K562 (cell line): ENCODE measurements at regions not wholly inside any gene's neighbourhood (a gene's known extent, or its start where the extent isn't known, plus 50 kb on each side); places are given as distances from the start of the nearest gene placed in this dataset.

ENCODE experiments used
- ATAC-seq: fragments of 200-7000 bp; cut with Tn5 transposase; 3 replicates; pipeline ENCODE4 v1.9.1; 2020; ENCODE audit warnings: moderate library complexity
- BruUV-seq: library from RNA; stranded (reverse); fragments of 400-500 nt; replicated peaks from 2 replicates; lab custom pipeline; 2021; lab: Mats Ljungman, UMichigan
- CTCF ChIA-PET: fragments of 300-600 bp; formaldehyde crosslinking; extraction: SDS; loops from one replicate; lab custom pipeline; 2021; ENCODE audit warnings: low intra/inter-chr PET ratio; lab: Yijun Ruan, JAX
- POLR2A ChIA-PET: fragments of 300-600, 350-650 bp; sonication (Branson Sonifier 250); formaldehyde crosslinking; extraction: SDS; loops from one replicate; lab custom pipeline; 2021; ENCODE audit warnings: antibody characterized with exemption, inconsistent platforms; lab: Yijun Ruan, JAX
- DNase-seq, 4 experiments: peaks; one replicate each; pipeline versions ENCODE4 v3.0.0 to v3.0.0-alpha.2; 2011 to 2018; ENCODE audit warnings: low spot score in 3 of 4, mixed read lengths in 3 of 4; ENCODE audit errors: extremely low read depth in 1 of 4
- FAIRE-seq: peaks from 2 replicates; lab custom pipeline; 2011; peaks lifted over from hg19 to GRCh38; lab: Jason Lieb, UNC
- H2AFZ ChIP-seq: 2 replicates; pipeline ENCODE4 v1.6.0; 2011; ENCODE audit warnings: low read depth, low read length, control low read depth, inconsistent platforms
- H3K27ac ChIP-seq: fragments of 200-600 bp; 3 replicates; pipeline ENCODE4 v1.8.0; 2011; ENCODE audit warnings: low read depth, mild to moderate bottlenecking, control low read depth, inconsistent platforms, low read length, moderate library complexity, mixed read lengths; ENCODE audit errors: extremely low read depth
- H3K27me3 ChIP-seq, 2 experiments: fragments of 300-600 bp in 1 of 2; 2 replicates in 1 of 2; 3 replicates in 1 of 2; pipeline versions ENCODE4 v1.6.0 to v1.8.0; 2011; ENCODE audit warnings: inconsistent platforms in 2 of 2, low read length in 2 of 2, mild to moderate bottlenecking in 1 of 2, mixed read lengths in 1 of 2, moderate library complexity in 1 of 2; ENCODE audit not compliant: control insufficient read depth in 2 of 2, insufficient read depth in 2 of 2
- H3K36me3 ChIP-seq: fragments of 300-600 bp; 3 replicates; pipeline ENCODE4 v1.8.0; 2011; ENCODE audit warnings: mild to moderate bottlenecking, low read length, inconsistent platforms; ENCODE audit not compliant: control insufficient read depth, insufficient read depth
- H3K4me1 ChIP-seq, 2 experiments: fragments of 200-600 bp in 1 of 2; replicated peaks in 1 of 2; 2 replicates in 1 of 2; 3 replicates in 1 of 2; pipeline versions ENCODE4 v1.5.1 to v1.8.0; 2011; ENCODE audit warnings: inconsistent platforms in 2 of 2, low read length in 2 of 2, mild to moderate bottlenecking in 1 of 2, mixed read lengths in 1 of 2, moderate library complexity in 1 of 2; ENCODE audit not compliant: control insufficient read depth in 2 of 2, insufficient read depth in 2 of 2
- H3K4me2 ChIP-seq: 2 replicates; pipeline ENCODE4 v1.6.1; 2011; ENCODE audit warnings: low read length, control low read depth, inconsistent platforms, mixed read lengths; ENCODE audit not compliant: insufficient read depth
- H3K4me3 ChIP-seq: fragments of 200-600 bp; sonication (generic), shearing (Covaris generic); 2 replicates; pipeline ENCODE4 v1.5.1; 2016; ENCODE audit warnings: control low read depth, inconsistent platforms
- H3K79me2 ChIP-seq: fragments of 200-600 bp; 3 replicates; pipeline ENCODE4 v1.8.0; 2011; ENCODE audit warnings: low read length, inconsistent platforms; ENCODE audit not compliant: control insufficient read depth, insufficient read depth
- H3K9ac ChIP-seq, 2 experiments: 2 replicates each; pipeline versions ENCODE4 v1.6.0 to v1.6.1; 2011; ENCODE audit warnings: low read depth in 2 of 2, low read length in 2 of 2, control low read depth in 1 of 2, inconsistent platforms in 1 of 2, mild to moderate bottlenecking in 1 of 2, mixed read lengths in 1 of 2; ENCODE audit not compliant: insufficient read depth in 1 of 2
- H3K9me1 ChIP-seq: one replicate; pipeline ENCODE4 v1.6.0; 2011; ENCODE audit warnings: inconsistent platforms, mild to moderate bottlenecking, low read length, moderate library complexity; ENCODE audit not compliant: control insufficient read depth, insufficient read depth
- H3K9me3 ChIP-seq: replicated peaks from 2 replicates; pipeline ENCODE4 v1.5.1; 2011; ENCODE audit warnings: low read depth, low read length, inconsistent platforms; ENCODE audit not compliant: control insufficient read depth, insufficient read depth
- H4K20me1 ChIP-seq: replicated peaks from 2 replicates; pipeline ENCODE4 v1.6.1; 2011; ENCODE audit warnings: low read length, inconsistent platforms, mixed read lengths; ENCODE audit not compliant: control insufficient read depth, insufficient read depth
- ETS2 ChIP-seq: IDR thresholded peaks from 2 replicates; pipeline ENCODE4 v1.6.1; 2016; ENCODE audit warnings: borderline replicate concordance, missing genetic modification characterization, mild to moderate bottlenecking, moderate library complexity, missing compliant biosample characterization; ENCODE audit not compliant: poor library complexity, severe bottlenecking
- HDAC6 ChIP-seq: IDR thresholded peaks from 2 replicates; pipeline ENCODE4 v1.6.1; 2012; ENCODE audit warnings: low read depth, mild to moderate bottlenecking, control low read depth, inconsistent platforms, low read length, moderate library complexity
- SIX5 ChIP-seq, 2 experiments: IDR thresholded peaks; 2 replicates each; pipeline ENCODE4 v1.6.1; 2011; ENCODE audit warnings: low read length in 2 of 2, borderline replicate concordance in 1 of 2, low read depth in 1 of 2, mild to moderate bottlenecking in 1 of 2, moderate library complexity in 1 of 2; ENCODE audit not compliant: insufficient read depth in 1 of 2
- ZNF224 ChIP-seq: sonication (generic); formaldehyde crosslinking; IDR thresholded peaks from 2 replicates; pipeline ENCODE4 v1.8.0; 2022; ENCODE audit warnings: mild to moderate bottlenecking, missing genetic modification reagents
- WGBS: fragments of 100-300 bp; shearing (Covaris generic); methylation state at CpG from one replicate; pipeline ENCODE4 v1.1.6; 2016; ENCODE audit warnings: low coverage, mixed read lengths; ENCODE audit not compliant: insufficient coverage; ENCODE audit errors: missing lambda C conversion rate; 5-methylcytosine and 5-hydroxymethylcytosine counted together
- in situ Hi-C: fragments of 300-500 bp; cut with MboI; formaldehyde crosslinking; loops from 4 replicates; pipeline ENCODE4 v1.15.0; 2018; ENCODE audit warnings: inconsistent platforms, mixed read lengths
- intact Hi-C: fragments of 100-400 bp; cut with micrococcal nuclease; formaldehyde crosslinking; loops from 2 replicates; pipeline ENCODE4 v1.14.2; 2022
- TF ChIP-seq, protein P1 (sequence below): fragments of 250-450 bp; sonication (Bioruptor Pico); IDR thresholded peaks from 2 replicates; pipeline ENCODE4 v1.4.0; 2020; ENCODE audit warnings: mild to moderate bottlenecking, moderate library complexity
- TF ChIP-seq, protein P2 (sequence below), 2 experiments: fragments of 450-650 bp in 1 of 2; sonication (generic) in 1 of 2; formaldehyde crosslinking in 1 of 2; IDR thresholded peaks in 1 of 2; conservative IDR thresholded peaks in 1 of 2; 2 replicates each; pipeline versions ENCODE4 v1.6.1 to v1.8.1; 2016 to 2023; ENCODE audit warnings: mild to moderate bottlenecking in 2 of 2, moderate library complexity in 2 of 2, inconsistent platforms in 1 of 2, missing genetic modification reagents in 1 of 2

DNA sequence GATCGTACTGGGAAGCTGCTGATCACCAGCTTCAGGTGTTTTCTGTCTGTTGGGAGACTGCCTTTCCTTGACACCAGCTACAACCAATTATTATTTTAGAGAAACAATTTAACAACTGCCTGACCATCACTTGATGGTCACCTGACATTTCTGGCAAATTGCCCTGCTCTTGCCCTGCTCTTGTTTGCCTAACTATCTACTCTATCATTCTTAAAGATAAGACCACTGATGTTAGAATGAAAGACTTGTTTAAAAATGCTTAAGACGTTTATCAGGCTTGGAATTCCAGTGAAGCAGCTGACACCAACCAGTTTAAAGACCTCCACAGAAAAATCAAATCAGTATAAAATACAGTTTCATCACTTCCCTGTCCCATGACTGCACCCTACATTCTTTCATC is 423.3 kb upstream of the CAMK1G start (continued):
- TF ChIP-seq SIX5 (IDR thresholded peaks at IDR 0.05; ENCODE audit: borderline replicate concordance in 1 of 2, insufficient read depth in 1 of 2, low read depth in 1 of 2, low read length in 2 of 2) (no peak), ETS2 (no peak), HDAC6 (no peak), ZNF224 (CRISPR knock-in tag) (no peak)
- TF ChIP-seq, protein P1, sequence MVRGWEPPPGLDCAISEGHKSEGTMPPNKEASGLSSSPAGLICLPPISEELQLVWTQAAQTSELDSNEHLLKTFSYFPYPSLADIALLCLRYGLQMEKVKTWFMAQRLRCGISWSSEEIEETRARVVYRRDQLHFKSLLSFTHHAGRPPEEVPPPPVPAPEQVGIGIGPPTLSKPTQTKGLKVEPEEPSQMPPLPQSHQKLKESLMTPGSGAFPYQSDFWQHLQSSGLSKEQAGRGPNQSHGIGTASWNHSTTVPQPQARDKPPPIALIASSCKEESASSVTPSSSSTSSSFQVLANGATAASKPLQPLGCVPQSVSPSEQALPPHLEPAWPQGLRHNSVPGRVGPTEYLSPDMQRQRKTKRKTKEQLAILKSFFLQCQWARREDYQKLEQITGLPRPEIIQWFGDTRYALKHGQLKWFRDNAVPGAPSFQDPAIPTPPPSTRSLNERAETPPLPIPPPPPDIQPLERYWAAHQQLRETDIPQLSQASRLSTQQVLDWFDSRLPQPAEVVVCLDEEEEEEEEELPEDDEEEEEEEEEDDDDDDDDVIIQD (CRISPR knock-in tag), result no peak
- TF ChIP-seq, protein P2, sequence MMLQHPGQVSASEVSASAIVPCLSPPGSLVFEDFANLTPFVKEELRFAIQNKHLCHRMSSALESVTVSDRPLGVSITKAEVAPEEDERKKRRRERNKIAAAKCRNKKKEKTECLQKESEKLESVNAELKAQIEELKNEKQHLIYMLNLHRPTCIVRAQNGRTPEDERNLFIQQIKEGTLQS (IDR thresholded peaks at IDR 0.05), result no peak
- TF ChIP-seq, protein P2 (CRISPR knock-in tag; conservative IDR thresholded peaks at IDR 0.05), result no peak

DNA sequence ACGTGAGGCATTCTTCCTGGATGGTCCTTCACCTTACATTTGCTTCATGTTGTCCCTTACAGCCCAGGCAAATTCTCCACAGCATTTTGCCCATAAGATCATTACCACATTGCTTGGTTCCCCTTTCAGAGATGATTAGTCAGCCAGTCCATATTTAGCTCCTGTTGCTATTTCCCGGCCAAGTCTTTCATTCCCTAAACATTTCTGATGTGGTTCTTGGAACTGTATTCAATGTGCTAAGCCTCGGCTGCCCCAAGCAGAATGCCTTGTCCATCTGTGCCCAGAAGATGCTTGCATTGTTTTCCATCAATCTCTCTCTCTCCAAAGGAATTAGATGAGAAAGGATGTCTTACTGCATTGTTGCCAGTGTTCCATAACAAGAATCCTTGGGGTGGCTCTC is 420.9 kb upstream of the CAMK1G start:
- DNase-seq, result no peak
- no peaks in the 10 kb centered on the region for H3K36me3 ChIP-seq
- no peak overlapping the region for H3K4me3 ChIP-seq
- H2AFZ ChIP-seq, result no peak overlapping the region
- no peaks in the 10 kb centered on the region for H4K20me1 ChIP-seq
- BruUV-seq, result no TSS peak
- ChIA-PET CTCF (no interaction called here), POLR2A (no interaction called here)
- peaks cover 2% of the 10 kb centered on the region; the same call in 1 of the 2 replicates for H3K9me3 ChIP-seq
- no peaks in the 10 kb centered on the region for H3K27me3 ChIP-seq
- in situ Hi-C loops (no loop called here), intact Hi-C loops (no loop called here)
- H3K4me1 ChIP-seq, result no peaks in the 10 kb centered on the region
- H3K4me2 ChIP-seq, result no peak overlapping the region
- H3K9ac ChIP-seq, result no peak overlapping the region
- no peak overlapping the region for H3K27ac ChIP-seq
- WGBS, result 0% methylated on average over 3 of the region's 3 CpGs
- FAIRE-seq, result no peak
- no peaks in the 10 kb centered on the region for H3K9me1 ChIP-seq
- no peak for ATAC-seq
- no peaks in the 10 kb centered on the region for H3K79me2 ChIP-seq
